ENCODE measurements at regions not wholly inside any gene's neighbourhood (a gene's known extent, or its start where the extent isn't known, plus 50 kb on each side); places are given as distances from the start of the nearest gene placed in this dataset.

GRCh38 chr13:33550276-33550675, 264.7 kb upstream of the STARD13 start (continued):
- no peak for TF ChIP-seq JUNB (IDR thresholded peaks at IDR 0.05)
- no peak for TF ChIP-seq NFE2L2 (conservative IDR thresholded peaks at IDR 0.05; ENCODE audit: low read length)
- TF ChIP-seq EHF (CRISPR knock-in tag; IDR thresholded peaks at IDR 0.05) = no peak
- no peak for TF ChIP-seq KDM1A (IDR thresholded peaks at IDR 0.05; ENCODE audit: low read depth)
- TF ChIP-seq HOXB5 (CRISPR knock-in tag; IDR thresholded peaks at IDR 0.05) = no peak
- no peak for TF ChIP-seq PHF8 (IDR thresholded peaks at IDR 0.05; ENCODE audit: borderline replicate concordance, low read depth)
- no peak for TF ChIP-seq GATA3 (IDR thresholded peaks at IDR 0.05; ENCODE audit: borderline replicate concordance)

DNA sequence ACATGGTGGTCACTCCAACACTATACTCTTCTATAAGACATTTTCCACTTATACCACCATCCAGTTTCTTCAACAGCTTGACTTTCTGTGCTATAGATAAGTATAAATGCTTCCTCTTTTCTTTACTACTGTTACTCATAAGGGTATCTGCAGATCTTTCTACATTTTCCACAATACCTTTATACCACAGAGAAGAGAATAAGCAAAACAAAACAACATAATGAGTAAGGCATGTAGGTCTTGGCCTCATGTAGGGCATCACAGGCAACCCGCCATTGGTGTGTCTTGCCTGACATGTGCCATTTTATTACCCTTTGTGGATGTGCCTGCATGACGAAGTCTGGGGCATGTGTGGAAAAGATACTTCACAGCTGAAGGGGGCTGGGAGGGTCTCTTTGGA, 265.3 kb upstream of the STARD13 start:
- TF ChIP-seq HES2 (IDR thresholded peaks at IDR 0.05) = no peak
- no peak for TF ChIP-seq POLR2AphosphoS2 (conservative IDR thresholded peaks at IDR 0.05; ENCODE audit: low read length)
- TF ChIP-seq FOSL2 (IDR thresholded peaks at IDR 0.05) = no peak
- no peak for TF ChIP-seq FOSL2 (CRISPR knock-in tag; IDR thresholded peaks at IDR 0.05)
- TF ChIP-seq, protein P1, sequence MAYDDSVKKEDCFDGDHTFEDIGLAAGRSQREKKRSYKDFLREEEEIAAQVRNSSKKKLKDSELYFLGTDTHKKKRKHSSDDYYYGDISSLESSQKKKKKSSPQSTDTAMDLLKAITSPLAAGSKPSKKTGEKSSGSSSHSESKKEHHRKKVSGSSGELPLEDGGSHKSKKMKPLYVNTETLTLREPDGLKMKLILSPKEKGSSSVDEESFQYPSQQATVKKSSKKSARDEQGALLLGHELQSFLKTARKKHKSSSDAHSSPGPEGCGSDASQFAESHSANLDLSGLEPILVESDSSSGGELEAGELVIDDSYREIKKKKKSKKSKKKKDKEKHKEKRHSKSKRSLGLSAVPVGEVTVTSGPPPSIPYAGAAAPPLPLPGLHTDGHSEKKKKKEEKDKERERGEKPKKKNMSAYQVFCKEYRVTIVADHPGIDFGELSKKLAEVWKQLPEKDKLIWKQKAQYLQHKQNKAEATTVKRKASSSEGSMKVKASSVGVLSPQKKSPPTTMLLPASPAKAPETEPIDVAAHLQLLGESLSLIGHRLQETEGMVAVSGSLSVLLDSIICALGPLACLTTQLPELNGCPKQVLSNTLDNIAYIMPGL (CRISPR knock-in tag; IDR thresholded peaks at IDR 0.05; ENCODE audit: borderline replicate concordance) = no peak
- TF ChIP-seq RARB (CRISPR knock-in tag; IDR thresholded peaks at IDR 0.05) = no peak
- no peak for TF ChIP-seq POLR2A (IDR thresholded peaks at IDR 0.05; ENCODE audit: low read length)
- no peak for TF ChIP-seq HOXA7 (CRISPR knock-in tag; IDR thresholded peaks at IDR 0.05)
- no peak for TF ChIP-seq SREBF2 (IDR thresholded peaks at IDR 0.05)
- no peak for TF ChIP-seq JUNB (IDR thresholded peaks at IDR 0.05)
- TF ChIP-seq TP53 (CRISPR knock-in tag; IDR thresholded peaks at IDR 0.05) = no peak
- TF ChIP-seq CBX2 (IDR thresholded peaks at IDR 0.05; ENCODE audit: borderline replicate concordance, low read depth) = no peak
- no peak for TF ChIP-seq BHLHE40 (IDR thresholded peaks at IDR 0.05; ENCODE audit: low read depth, low read length)
- TF ChIP-seq HDAC2 (IDR thresholded peaks at IDR 0.05) = no peak
- no peak for TF ChIP-seq E2F6 (IDR thresholded peaks at IDR 0.05; ENCODE audit: borderline replicate concordance, low read depth)
- TF ChIP-seq PHF8 (IDR thresholded peaks at IDR 0.05; ENCODE audit: borderline replicate concordance, low read depth) = no peak
- TF ChIP-seq RAD21 (conservative IDR thresholded peaks at IDR 0.05 in 1 of 2, IDR thresholded peaks at IDR 0.05 in 1 of 2) = no peak
- WGBS (ENCODE audit: missing lambda C conversion rate) = 61% methylated on average over 2 of the region's 2 CpGs
- ChIA-PET CTCF (interaction anchor here (0.7 kb wide), 1 partner anchor 11 kb away, joined by 4 read pairs; no protein-coding TSS in a partner anchor), POLR2A (no interaction called here)
- Histone ChIP-seq H3K27ac (no peak overlapping the region), H3K4me3 (no peak overlapping the region), H3K4me1 (peaks cover 12% of the 10 kb centered on the region), H3K9me3 (no peaks in the 10 kb centered on the region), H3K4me2 (no peak overlapping the region)
- no peak for DNase-seq (ENCODE audit: low read depth in 1 of 2, low spot score in 1 of 2)
- FAIRE-seq = no peak
- no peak for ATAC-seq

DNA sequence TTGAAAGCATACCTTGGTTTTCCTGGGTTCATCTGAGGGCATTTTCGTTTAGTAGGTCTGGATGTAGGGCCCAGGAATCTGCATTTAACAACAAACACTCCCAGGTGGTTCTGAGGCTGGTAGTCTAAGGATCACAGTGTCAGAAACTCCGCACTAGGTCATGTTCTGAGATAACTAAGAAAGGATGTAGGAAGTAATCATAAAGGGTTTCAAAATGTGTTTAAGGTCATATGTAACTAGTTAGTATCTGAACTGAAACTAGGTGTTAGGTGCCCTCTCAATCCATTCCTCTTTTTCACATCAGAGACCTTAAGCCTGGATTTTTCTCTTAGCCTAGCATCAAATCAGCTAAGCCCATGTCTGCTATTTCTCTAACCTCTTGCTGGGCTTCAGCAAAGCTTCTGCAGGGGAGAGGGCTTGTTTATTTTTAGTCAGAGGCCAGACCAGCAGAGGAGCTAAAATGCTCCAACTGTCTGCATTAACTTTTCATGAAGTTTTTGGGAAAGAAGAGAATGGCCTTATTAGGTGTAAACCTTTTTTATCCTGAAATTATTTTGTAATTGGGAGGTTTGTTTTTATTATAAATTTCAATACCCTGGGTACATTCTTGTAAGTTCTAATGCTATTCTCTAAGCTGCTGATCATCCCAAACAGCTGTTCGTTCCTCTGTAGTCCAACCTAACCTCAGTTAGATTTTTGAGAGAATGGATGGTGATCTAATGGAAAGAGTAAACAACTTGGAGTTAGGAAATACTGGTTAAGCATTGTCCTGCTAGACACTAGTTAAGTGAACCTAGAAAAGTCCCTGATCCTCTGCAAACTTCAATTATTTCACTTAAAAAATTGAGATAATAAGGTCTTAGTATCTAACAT, 262.8 kb upstream of the RFC3 start:
- Histone ChIP-seq H3K27ac (no peak overlapping the region), H3K4me2 (peak overlapping the region; percentile 42; the same call in 2 of the 3 replicates), H3K4me1 (peaks cover 14% of the 10 kb centered on the region), H3K9me3 (no peaks in the 10 kb centered on the region), H3K4me3 (no peak overlapping the region)
- no peak for ATAC-seq
- CTCF ChIA-PET = interaction anchor here (1.0 to 1.4 kb wide), 2 partner anchors 12 to 170 kb away, joined by 3 to 5 read pairs; no protein-coding TSS in a partner anchor
- WGBS (ENCODE audit: missing lambda C conversion rate) = 51% methylated on average over 3 of the region's 3 CpGs
- DNase-seq (ENCODE audit: low read depth in 1 of 2, low spot score in 1 of 2) = no peak
- POLR2A ChIA-PET = no interaction called here
- FAIRE-seq = no peak
- TF ChIP-seq HES2 (IDR thresholded peaks at IDR 0.05) (no peak), EHF (CRISPR knock-in tag; IDR thresholded peaks at IDR 0.05) (no peak), EP300 (IDR thresholded peaks at IDR 0.05) (no peak), ATOH8 (CRISPR knock-in tag; IDR thresholded peaks at IDR 0.05; ENCODE audit: low read depth) (no peak), GATA3 (IDR thresholded peaks at IDR 0.05; ENCODE audit: borderline replicate concordance) (no peak), PBX3 (IDR thresholded peaks at IDR 0.05) (no peak), RARB (CRISPR knock-in tag; IDR thresholded peaks at IDR 0.05) (no peak), HDAC2 (IDR thresholded peaks at IDR 0.05) (no peak), NR3C1 (IDR thresholded peaks at IDR 0.05) (no peak), FOXS1 (CRISPR knock-in tag; IDR thresholded peaks at IDR 0.05) (no peak), BHLHE40 (IDR thresholded peaks at IDR 0.05; ENCODE audit: low read depth, low read length) (no peak), PHF8 (IDR thresholded peaks at IDR 0.05; ENCODE audit: borderline replicate concordance, low read depth) (no peak), ZC3H11A (IDR thresholded peaks at IDR 0.05) (no peak)
- TF ChIP-seq, protein P1 (CRISPR knock-in tag; IDR thresholded peaks at IDR 0.05; ENCODE audit: borderline replicate concordance) = no peak
